Common myeloid progenitor, CD34-positive (primary cell): ENCODE measurements at regions not wholly inside any gene's neighbourhood (a gene's known extent, or its start where the extent isn't known, plus 50 kb on each side); places are given as distances from the start of the nearest gene placed in this dataset.

Experiments
- CTCF ChIA-PET: fragments of 350-600 bp; sonication (Branson Sonifier 250); formaldehyde crosslinking; loops from one replicate; lab custom pipeline; 2021; ENCODE audit warnings: antibody characterized with exemption; lab: Charles Lee
- POLR2A ChIA-PET: fragments of 350-600 bp; sonication (Branson Sonifier 250); formaldehyde crosslinking; loops from one replicate; lab custom pipeline; 2021; ENCODE audit warnings: antibody characterized with exemption; lab: Charles Lee
- DNase-seq, 3 donors: peaks; one replicate each; pipeline versions ENCODE4 v3.0.0 to v3.0.0-alpha.2; 2013
- H3K27ac ChIP-seq, 2 experiments: 1 replicate in 1 of 2; 2 replicates in 1 of 2; pipeline ENCODE4 v1.7.0; 2013; ENCODE audit warnings: inconsistent platforms in 2 of 2, low read length in 2 of 2, mild to moderate bottlenecking in 2 of 2, low read depth in 1 of 2, moderate library complexity in 1 of 2; ENCODE audit not compliant: severe bottlenecking in 2 of 2, insufficient read depth in 1 of 2, poor library complexity in 1 of 2
- H3K27me3 ChIP-seq, 5 experiments: replicated peaks in 2 of 5; 1 replicate in 3 of 5; 2 replicates in 2 of 5; pipeline versions ENCODE4 v1.6.1 to v1.7.0; 2013; ENCODE audit warnings: low read length in 4 of 5, mild to moderate bottlenecking in 2 of 5, moderate library complexity in 2 of 5, inconsistent platforms in 1 of 5; ENCODE audit not compliant: insufficient read depth in 5 of 5, control insufficient read depth in 4 of 5
- H3K36me3 ChIP-seq, 4 experiments: 1 replicate in 2 of 4; 2 replicates in 2 of 4; pipeline versions ENCODE4 v1.6.1 to v1.7.0; 2013; ENCODE audit warnings: low read length in 3 of 4, control low read depth in 1 of 4, mild to moderate bottlenecking in 1 of 4; ENCODE audit not compliant: control insufficient read depth in 4 of 4, insufficient read depth in 4 of 4
- H3K4me1 ChIP-seq, 4 experiments: 1 replicate in 3 of 4; 2 replicates in 1 of 4; pipeline versions ENCODE4 v1.6.1 to v1.7.1; 2013; ENCODE audit warnings: low read length in 3 of 4, mild to moderate bottlenecking in 3 of 4, control low read depth in 1 of 4, inconsistent platforms in 1 of 4, moderate library complexity in 1 of 4; ENCODE audit not compliant: control insufficient read depth in 4 of 4, insufficient read depth in 4 of 4; ENCODE audit errors: control extremely low read depth in 1 of 4
- H3K4me3 ChIP-seq, 7 experiments: 1 replicate in 4 of 7; 2 replicates in 3 of 7; pipeline versions ENCODE4 v1.5.1 to v1.7.0; 2013; ENCODE audit warnings: mild to moderate bottlenecking in 7 of 7, low read length in 6 of 7, moderate library complexity in 6 of 7, inconsistent platforms in 2 of 7, low read depth in 2 of 7, control low read depth in 1 of 7; ENCODE audit not compliant: insufficient read depth in 4 of 7, control insufficient read depth in 1 of 7; ENCODE audit errors: extremely low read depth in 1 of 7
- H3K9me3 ChIP-seq, 5 experiments: 1 replicate in 4 of 5; 2 replicates in 1 of 5; pipeline versions ENCODE4 v1.6.1 to v1.7.1; 2013; ENCODE audit warnings: low read length in 4 of 5, mild to moderate bottlenecking in 2 of 5, inconsistent platforms in 1 of 5, low read depth in 1 of 5, moderate library complexity in 1 of 5; ENCODE audit not compliant: control insufficient read depth in 4 of 5, insufficient read depth in 2 of 5; ENCODE audit errors: control extremely low read depth in 1 of 5
- WGBS: methylation state at CpG from one replicate; pipeline ENCODE4 v1.1.5; 2013; ENCODE audit not compliant: insufficient coverage; 5-methylcytosine and 5-hydroxymethylcytosine counted together

- DNase-seq: no peak
- H3K27me3 ChIP-seq: peaks cover 0 to 22% (median 3%) of the 10 kb centered on the region in 5 experiments
- no peaks in the 10 kb centered on the region for H3K36me3 ChIP-seq
- H3K4me1 ChIP-seq: peaks cover 2 to 11% (median 4%) of the 10 kb centered on the region in 4 experiments
- H3K27ac ChIP-seq: no peak overlapping the region
- ChIA-PET CTCF (no interaction called here), POLR2A (no interaction called here)
- no peaks in the 10 kb centered on the region for H3K9me3 ChIP-seq
- 48% methylated on average over 19 of the region's 20 CpGs for WGBS
- H3K4me3 ChIP-seq: no peak overlapping the region
Measured at GRCh38 chr16:87042551-87043230, 274.5 kb downstream of the C16orf95 start.

GRCh38 chr16:87043231-87044031 is 273.8 kb downstream of the C16orf95 start:
- CTCF ChIA-PET: interaction anchor here (0.7 to 1.0 kb wide), 3 partner anchors 9 to 197 kb away, joined by 3 to 4 read pairs (median 3); no protein-coding TSS in a partner anchor
- H3K9me3 ChIP-seq: no peaks in the 10 kb centered on the region
- 47% methylated on average over 17 of the region's 20 CpGs for WGBS
- POLR2A ChIA-PET: no interaction called here
- peak in 1 of 3 donors; percentile 15 for DNase-seq
- H3K36me3 ChIP-seq: no peaks in the 10 kb centered on the region
- H3K27me3 ChIP-seq: peaks cover 0 to 22% (median 3%) of the 10 kb centered on the region in 5 experiments
- no peak overlapping the region for H3K27ac ChIP-seq
- H3K4me3 ChIP-seq: no peak overlapping the region
- H3K4me1 ChIP-seq: peaks cover 2 to 11% (median 4%) of the 10 kb centered on the region in 4 experiments

- ChIA-PET POLR2A (no interaction called here), CTCF (interaction anchor here (0.7 to 1.0 kb wide), 2 partner anchors 8 to 15 kb away, joined by 3 to 4 read pairs; no protein-coding TSS in a partner anchor)
- Histone ChIP-seq H3K9me3 (no peaks in the 10 kb centered on the region), H3K36me3 (no peaks in the 10 kb centered on the region), H3K27ac (no peak overlapping the region), H3K4me1 (peaks cover 2 to 11% (median 4%) of the 10 kb centered on the region in 4 experiments), H3K27me3 (peaks cover 0 to 20% (median 3%) of the 10 kb centered on the region in 5 experiments), H3K4me3 (no peak overlapping the region)
- WGBS: 76% methylated on average over 8 of the region's 8 CpGs
- no peak for DNase-seq
Measured at GRCh38 chr16:87044032-87044382, 273.2 kb downstream of the C16orf95 start.

DNA sequence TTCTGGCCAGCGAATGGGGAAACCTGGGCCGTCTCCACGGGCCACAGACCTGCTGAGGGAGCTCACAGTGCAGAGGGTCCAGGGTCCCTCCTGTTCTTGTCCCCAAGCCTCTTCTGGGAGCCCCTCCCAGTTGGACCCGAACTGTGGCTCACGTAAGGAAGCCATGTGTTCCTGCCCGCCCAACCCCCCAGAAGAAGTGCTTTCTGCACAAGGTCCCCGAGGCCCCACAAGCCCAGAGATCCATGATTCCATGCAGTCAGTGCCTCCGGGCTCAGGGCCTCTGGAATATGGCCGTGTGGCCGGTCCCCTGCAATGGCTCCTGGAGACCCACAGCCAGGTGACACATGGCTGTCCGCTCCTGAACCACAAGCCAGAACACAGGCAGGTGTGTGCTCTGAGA is 272.4 kb downstream of the C16orf95 start:
- ChIA-PET POLR2A (no interaction called here), CTCF (no interaction called here)
- peaks cover 2 to 11% (median 4%) of the 10 kb centered on the region in 4 experiments for H3K4me1 ChIP-seq
- H3K36me3 ChIP-seq: no peaks in the 10 kb centered on the region
- no peak overlapping the region for H3K27ac ChIP-seq
- DNase-seq: no peak
- H3K9me3 ChIP-seq: no peaks in the 10 kb centered on the region
- WGBS: 95% methylated on average over 11 of the region's 11 CpGs
- peaks cover 0 to 18% (median 2%) of the 10 kb centered on the region in 5 experiments for H3K27me3 ChIP-seq
- H3K4me3 ChIP-seq: no peak overlapping the region

DNA sequence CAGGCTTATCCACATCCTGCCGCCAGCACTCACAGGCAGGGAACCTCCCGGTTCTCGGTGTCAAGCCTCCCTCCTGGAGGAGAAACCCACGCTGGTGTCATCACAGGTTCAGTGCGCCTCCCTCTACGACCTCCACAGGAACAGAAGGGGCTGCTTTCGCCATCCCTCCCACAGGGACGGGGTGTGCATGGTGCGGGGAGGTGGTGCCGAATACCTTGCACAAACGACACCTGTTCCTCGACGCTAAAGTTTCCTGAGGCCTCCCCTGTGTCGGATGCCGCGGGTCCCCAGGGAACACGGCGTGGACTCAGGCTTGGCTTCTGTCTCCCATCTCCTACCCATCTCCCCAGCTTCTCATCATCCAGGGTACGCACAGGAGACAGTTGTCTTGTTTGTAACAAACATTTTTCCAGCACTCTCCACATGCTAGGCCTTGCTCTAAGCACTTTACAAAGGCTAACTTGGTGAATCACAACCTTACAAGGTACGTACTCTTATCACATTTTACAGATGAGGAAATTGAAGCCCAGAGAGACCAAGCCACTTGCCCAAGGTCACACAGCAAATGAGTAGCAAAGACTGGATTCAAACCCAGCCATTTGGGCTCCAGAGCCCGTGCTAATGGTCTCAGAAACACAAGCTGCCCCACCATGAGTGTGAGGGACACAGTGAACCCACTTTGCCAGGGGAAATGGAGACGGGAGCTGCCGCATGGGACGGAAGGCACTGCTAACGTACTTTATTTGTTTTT is 271.6 kb downstream of the C16orf95 start:
- 92% methylated on average over 22 of the region's 25 CpGs for WGBS
- no peaks in the 10 kb centered on the region for H3K9me3 ChIP-seq
- no peak for DNase-seq
- no peaks in the 10 kb centered on the region for H3K36me3 ChIP-seq
- peaks cover 2 to 11% (median 4%) of the 10 kb centered on the region in 4 experiments for H3K4me1 ChIP-seq
- no peak overlapping the region for H3K4me3 ChIP-seq
- POLR2A ChIA-PET: no interaction called here
- peaks cover 0 to 18% (median 2%) of the 10 kb centered on the region in 5 experiments for H3K27me3 ChIP-seq
- CTCF ChIA-PET: no interaction called here
- no peak overlapping the region for H3K27ac ChIP-seq

DNA sequence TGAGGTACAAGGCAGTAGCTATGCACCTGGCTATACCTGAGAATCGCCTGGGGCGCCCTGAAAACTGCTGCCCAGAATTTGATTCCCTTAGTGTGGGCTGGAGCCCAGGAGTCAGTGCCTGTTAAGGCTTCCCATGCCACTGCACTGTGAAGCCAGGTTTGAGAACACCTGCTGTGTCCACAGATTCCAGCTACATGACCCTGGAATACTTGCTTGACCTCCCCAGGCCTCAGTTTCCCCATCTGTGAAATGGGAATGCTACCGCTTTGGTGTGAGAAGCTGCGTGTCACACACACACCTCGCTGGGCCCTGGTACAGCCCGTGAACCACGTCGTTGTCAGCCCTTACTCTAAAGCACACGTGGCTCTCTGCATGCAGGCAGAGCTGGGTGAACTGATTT is 271.0 kb downstream of the C16orf95 start:
- ChIA-PET CTCF (interaction anchor here (1.2 kb wide), 1 partner anchor 16 kb away, joined by 4 read pairs; no protein-coding TSS in a partner anchor), POLR2A (no interaction called here)
- H3K27ac ChIP-seq: no peak overlapping the region
- no peaks in the 10 kb centered on the region for H3K36me3 ChIP-seq
- H3K27me3 ChIP-seq: peaks cover 0 to 19% (median 2%) of the 10 kb centered on the region in 5 experiments
- H3K9me3 ChIP-seq: no peaks in the 10 kb centered on the region
- DNase-seq: no peak
- WGBS: 100% methylated on average over 9 of the region's 9 CpGs
- no peak overlapping the region for H3K4me3 ChIP-seq
- peaks cover 2 to 11% (median 4%) of the 10 kb centered on the region in 4 experiments for H3K4me1 ChIP-seq
